ENCODE measurements at regions not wholly inside any gene's neighbourhood (a gene's known extent, or its start where the extent isn't known, plus 50 kb on each side); places are given as distances from the start of the nearest gene placed in this dataset.

DNA sequence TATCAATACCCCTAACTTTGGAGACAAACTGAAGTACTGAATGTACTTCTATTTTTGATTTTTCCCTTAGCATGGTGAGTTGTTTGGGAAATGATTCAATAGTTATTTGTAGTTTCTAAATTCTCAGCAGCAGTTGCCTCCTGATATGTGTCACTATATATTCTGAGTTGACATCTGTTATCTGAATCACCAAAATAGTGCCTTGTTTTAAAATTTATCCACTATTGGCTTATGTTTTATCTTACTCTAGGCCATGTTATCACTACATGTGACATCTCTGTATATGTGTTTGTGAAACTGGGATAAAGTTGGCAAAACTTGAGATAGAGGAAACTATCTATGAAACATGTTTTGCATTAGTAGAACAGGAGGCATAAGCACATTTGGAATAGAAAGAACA is 317.6 kb downstream of the TLE4 start:
- Mint-ChIP-seq H3K4me3 (no peak overlapping the region), H3K9me3 (no peaks in the 10 kb centered on the region), H3K27me3 (no peaks in the 10 kb centered on the region), H3K36me3 (no peaks in the 10 kb centered on the region), H3K4me1 (peaks cover 12% of the 10 kb centered on the region), H3K27ac (no peak overlapping the region)
- DNase-seq, result no peak
- CTCF ChIA-PET, result no interaction called here

DNA sequence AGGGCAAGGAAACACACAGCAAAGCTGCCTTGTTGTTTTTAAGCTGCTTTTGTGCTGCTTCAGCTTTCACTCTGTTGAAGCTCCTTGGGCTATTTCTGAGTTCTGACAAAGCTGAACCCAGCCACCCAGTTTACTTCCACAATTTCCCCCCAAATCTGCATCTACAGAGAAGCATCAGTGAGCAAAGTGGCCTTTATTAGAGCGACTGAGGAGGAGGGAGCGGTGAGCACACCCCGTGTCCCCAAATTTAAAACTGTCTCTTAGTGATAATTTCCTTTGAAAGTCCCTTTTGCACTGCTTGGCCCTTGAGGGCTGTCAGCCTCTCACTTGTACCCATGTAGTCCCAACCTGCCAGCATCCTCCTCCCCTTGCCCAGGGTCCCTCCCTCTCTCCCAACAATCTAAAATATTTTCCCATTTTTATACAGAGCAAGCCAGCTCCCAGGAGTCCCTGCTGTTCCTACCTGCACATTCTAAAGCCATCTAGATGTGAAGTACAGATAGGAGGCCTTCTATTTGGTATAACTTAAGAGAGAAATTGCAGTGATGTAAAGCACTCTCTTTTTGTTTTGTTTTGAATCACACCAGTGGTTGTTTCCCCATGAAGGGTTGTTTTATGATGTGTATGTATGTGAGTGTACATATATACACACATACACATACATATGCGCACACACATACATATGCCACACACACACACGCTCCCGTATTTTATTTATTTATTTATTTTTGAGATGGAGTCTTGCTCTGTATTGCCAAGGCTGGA is 313.5 kb downstream of the TLE4 start:
- H3K4me3 Mint-ChIP-seq, result no peak overlapping the region
- peaks cover 7% of the 10 kb centered on the region for H3K27me3 Mint-ChIP-seq
- no peaks in the 10 kb centered on the region for H3K9me3 Mint-ChIP-seq
- peaks cover 2% of the 10 kb centered on the region for H3K36me3 Mint-ChIP-seq
- H3K4me1 Mint-ChIP-seq, result peaks cover 47% of the 10 kb centered on the region
- CTCF ChIA-PET, result no interaction called here
- no peak for DNase-seq
- H3K27ac Mint-ChIP-seq, result no peak overlapping the region

DNA sequence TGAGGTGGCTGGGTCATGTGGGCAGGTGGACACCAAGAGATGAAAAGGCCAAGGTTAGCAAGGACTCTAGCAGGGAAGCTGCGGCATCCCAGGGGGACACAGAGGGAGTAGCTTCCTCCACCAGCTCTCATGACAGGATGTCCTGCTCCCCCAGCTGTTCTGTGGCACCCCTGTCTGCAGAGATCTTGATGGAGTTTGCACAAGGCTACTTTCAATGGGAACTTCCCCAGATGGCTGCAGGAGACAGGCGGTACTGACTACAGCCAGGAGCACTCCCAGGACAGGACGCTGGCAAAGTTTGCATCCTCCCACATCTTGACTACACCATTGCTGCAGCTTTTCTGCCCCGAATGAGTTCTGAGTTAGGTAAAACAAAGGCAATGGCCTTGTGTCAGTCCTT is 312.8 kb downstream of the TLE4 start:
- peaks cover 2% of the 10 kb centered on the region for H3K36me3 Mint-ChIP-seq
- H3K27me3 Mint-ChIP-seq, result peaks cover 7% of the 10 kb centered on the region
- peak overlapping the region; percentile 15 for H3K27ac Mint-ChIP-seq
- H3K4me3 Mint-ChIP-seq, result no peak overlapping the region
- CTCF ChIA-PET, result no interaction called here
- no peaks in the 10 kb centered on the region for H3K9me3 Mint-ChIP-seq
- no peak for DNase-seq
- peaks cover 48% of the 10 kb centered on the region for H3K4me1 Mint-ChIP-seq

DNA sequence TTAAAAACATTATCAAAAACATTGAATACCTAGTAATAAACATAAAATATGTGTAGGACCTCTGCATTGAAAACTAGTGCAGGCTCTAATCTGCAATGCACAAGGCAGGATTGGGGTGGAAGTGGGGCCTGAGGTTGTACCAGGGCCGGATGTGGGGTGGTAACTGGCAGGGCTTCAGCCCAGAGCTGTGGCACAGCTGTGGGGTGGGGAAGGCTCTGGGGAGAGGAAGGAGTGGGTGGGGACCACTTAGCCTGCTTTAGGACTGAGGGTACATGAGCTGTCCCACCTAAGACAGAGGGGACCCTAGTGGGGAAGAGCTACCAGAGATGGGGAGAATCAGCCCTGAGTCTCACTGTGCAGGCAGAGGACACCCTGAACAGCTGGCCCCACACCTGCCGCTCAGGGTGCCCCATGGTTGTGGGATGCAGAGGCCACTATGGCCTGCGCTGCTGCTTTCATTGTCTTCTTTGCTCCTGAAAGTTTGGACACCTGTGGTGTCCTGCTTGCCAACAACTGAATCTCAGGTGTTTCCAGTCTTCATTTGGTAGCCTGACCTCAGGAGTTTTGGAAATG is 311.4 kb downstream of the TLE4 start:
- Mint-ChIP-seq H3K4me3 (peak overlapping the region; percentile 37), H3K9me3 (no peaks in the 10 kb centered on the region), H3K27me3 (peaks cover 7% of the 10 kb centered on the region), H3K4me1 (peaks cover 50% of the 10 kb centered on the region), H3K27ac (peak overlapping the region; percentile 58), H3K36me3 (peaks cover 2% of the 10 kb centered on the region)
- peak; percentile 74 for DNase-seq
- CTCF ChIA-PET, result interaction anchor here (0.9 kb wide), 1 partner anchor 316 kb away, joined by 4 read pairs; no protein-coding TSS in a partner anchor

DNA sequence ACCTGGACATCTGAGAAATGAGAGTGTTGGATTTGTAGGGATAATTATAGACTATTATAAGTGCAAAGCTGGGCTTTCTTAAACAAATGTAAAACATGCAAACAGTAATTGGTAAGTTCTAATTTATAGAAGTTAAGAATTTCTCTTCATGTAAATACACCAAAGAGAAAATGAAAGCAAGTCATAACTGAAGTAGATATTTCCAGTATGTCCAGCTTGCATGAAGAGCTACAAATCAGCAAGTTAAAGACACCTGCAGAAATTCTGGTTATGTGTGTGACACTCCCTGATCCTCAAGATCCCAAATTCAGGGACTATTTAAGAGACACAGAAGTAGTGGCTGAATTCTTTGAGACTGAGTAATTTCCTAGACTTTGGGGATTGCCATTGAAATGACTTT is 308.9 kb downstream of the TLE4 start:
- Mint-ChIP-seq H3K27me3 (peaks cover 7% of the 10 kb centered on the region), H3K9me3 (no peaks in the 10 kb centered on the region), H3K36me3 (peaks cover 2% of the 10 kb centered on the region), H3K4me3 (no peak overlapping the region), H3K27ac (no peak overlapping the region), H3K4me1 (peaks cover 52% of the 10 kb centered on the region)
- DNase-seq, result no peak
- CTCF ChIA-PET, result no interaction called here

DNA sequence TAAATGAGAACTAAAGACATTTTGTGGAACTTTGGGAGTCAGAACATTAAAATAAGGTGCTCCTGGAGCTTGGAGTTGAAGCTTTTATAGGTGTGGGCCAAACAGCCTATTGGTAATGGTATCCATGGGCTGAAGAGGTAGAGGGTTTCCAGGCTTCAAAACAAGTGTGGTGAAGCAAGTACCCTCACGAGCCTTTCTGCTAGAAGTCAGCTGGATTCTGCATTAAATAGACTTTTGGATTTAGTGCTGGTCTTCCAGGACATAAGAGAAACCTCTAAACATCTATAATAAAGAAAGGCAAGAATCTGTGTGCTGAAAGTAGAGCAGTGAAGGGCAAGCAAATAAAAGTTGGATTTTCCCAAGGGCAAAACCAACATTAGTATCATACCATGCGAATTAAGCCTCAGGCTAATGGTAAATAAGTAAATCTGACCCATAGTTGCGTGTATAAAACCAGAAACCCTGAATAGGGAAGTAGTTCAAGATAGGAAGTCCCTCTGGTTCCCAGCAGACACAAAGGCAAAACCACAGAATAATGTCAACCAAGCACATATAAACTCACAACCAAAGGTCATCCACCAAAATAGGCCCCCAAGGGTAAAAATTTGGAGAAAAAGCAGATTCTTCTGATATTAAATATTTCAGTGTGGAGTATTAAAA is 306.3 kb downstream of the TLE4 start:
- no peak overlapping the region for H3K4me3 Mint-ChIP-seq
- peaks cover under 1% of the 10 kb centered on the region for H3K36me3 Mint-ChIP-seq
- peaks cover 28% of the 10 kb centered on the region for H3K4me1 Mint-ChIP-seq
- DNase-seq, result no peak
- no peak overlapping the region for H3K27ac Mint-ChIP-seq
- no peaks in the 10 kb centered on the region for H3K9me3 Mint-ChIP-seq
- CTCF ChIA-PET, result no interaction called here
- peaks cover 2% of the 10 kb centered on the region for H3K27me3 Mint-ChIP-seq

DNA sequence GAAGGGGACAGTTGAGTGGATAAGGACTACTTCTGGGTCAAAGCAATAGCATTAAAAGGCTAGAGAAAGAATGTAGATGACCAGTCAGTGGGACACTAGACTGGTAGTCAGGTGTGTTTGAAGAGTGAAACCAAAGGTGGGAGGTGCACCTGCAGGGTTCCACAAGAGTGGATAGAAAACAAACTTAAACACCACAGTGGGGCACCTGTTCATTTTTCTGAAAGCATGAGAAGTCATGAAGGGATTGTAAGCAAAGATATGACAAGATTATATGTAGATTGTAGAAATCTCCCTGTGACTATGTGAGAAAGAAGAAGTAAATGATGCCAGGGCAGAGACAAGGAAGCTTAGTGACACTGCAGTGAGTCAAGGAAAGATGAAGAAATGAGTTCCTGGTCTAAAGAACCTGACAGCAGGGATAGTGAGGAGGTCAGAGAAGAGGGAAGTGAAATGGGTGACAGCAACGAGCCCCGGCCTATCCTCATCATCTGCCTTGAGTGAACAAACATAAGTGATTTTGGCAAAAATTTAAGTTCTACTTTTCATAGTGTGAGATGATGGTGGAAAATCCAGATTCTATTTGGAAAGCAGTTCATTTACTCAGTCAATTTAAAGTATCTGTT is 296.9 kb downstream of the TLE4 start:
- Mint-ChIP-seq H3K36me3 (no peaks in the 10 kb centered on the region), H3K27ac (no peak overlapping the region), H3K9me3 (no peaks in the 10 kb centered on the region), H3K4me3 (no peak overlapping the region), H3K27me3 (no peaks in the 10 kb centered on the region), H3K4me1 (no peaks in the 10 kb centered on the region)
- CTCF ChIA-PET, result no interaction called here
- DNase-seq, result no peak

DNA sequence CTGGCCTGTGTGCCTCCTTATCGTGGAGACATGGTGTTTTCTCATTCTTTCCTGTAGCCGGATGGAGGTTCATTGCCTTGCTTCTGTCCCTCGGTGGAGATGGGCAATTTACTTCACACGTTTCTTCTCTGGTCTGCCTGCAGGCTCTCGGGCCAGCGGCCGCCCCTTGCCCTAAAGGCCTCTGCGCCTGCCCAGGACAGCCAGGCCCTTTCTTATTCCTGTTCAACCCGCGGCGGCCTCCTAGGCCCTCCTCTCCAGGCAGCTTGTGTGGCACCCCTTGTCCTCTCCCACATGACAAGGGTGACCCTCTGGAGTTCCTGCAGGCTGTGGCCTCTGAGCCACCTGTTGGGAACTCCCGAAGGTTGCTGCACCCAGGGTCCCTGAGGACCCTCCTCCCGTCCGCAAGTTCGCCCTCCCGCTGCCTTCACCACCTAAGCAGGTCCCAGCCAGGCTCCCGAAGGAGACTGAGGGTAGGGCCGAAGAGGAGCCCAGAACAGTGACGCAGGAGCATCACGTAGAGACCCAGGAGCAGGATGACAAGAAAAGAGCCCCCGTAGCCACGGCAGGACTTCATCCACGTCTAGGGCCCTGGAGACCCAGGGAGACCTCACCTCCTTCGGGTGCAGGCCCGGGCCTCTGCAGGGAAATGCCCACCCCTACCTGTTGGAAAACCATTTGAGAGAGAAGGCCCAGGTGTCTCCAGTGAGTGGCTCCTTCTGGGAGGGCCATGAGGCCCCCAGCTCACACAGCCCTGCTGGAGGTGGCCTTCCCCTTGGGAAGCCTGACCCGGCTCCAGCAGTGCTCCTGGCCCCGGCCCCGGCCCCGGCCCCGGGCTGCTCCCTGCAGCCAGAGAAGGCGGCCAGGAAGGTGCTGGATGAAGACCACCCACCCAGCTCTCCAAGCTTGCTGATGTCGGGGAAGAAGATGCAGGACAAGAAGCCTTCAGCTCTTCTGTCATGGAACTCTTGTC is 291.4 kb downstream of the TLE4 start:
- Mint-ChIP-seq H3K4me1 (peaks cover 3% of the 10 kb centered on the region), H3K4me3 (no peak overlapping the region), H3K36me3 (no peaks in the 10 kb centered on the region), H3K9me3 (peaks cover 15% of the 10 kb centered on the region), H3K27me3 (no peaks in the 10 kb centered on the region), H3K27ac (no peak overlapping the region)
- no peak for DNase-seq
- CTCF ChIA-PET, result no interaction called here

DNA sequence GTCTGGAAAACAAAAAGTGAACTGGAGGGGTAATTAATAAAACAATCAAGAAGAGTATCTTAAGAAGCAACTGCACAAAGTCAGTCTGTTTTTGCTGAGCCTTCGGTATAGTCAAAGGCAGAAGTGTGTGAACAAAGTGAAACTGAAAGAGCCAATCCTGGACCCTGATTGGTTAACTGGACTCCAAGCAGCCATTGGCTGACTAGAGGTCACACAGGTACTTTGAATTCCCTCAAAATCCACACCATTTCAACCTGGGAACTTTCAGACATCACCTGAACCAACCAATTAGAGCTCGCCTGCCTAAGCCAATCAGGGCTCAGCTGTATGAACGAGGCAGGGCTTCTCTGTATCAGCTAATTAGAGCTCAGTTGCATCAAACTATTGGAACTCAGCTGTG is 286.7 kb downstream of the TLE4 start:
- DNase-seq, result no peak
- Mint-ChIP-seq H3K4me1 (peaks cover 3% of the 10 kb centered on the region), H3K9me3 (peaks cover 15% of the 10 kb centered on the region), H3K27me3 (no peaks in the 10 kb centered on the region), H3K4me3 (no peak overlapping the region), H3K36me3 (no peaks in the 10 kb centered on the region), H3K27ac (peak overlapping the region; percentile 55)
- CTCF ChIA-PET, result no interaction called here

DNA sequence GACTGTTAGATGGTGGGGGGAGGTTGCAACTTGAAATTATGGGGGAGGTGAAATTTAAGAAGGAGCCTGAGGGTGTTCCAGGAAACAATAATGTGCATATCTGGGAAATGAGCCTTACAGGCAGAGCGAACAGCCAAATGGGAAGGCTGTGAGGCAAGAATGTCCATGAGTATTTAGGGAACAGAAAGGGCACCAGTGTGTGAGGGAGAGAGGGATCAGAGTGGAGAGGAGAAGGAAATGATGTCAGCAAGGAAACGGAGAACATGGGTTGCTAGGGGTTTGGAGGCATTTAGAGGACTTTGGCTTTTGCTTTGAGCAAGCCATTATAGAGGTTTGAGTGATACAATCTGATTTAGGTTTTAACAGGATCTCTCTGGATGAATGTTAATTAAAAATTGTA is 285.4 kb downstream of the TLE4 start:
- Mint-ChIP-seq H3K27ac (no peak overlapping the region), H3K4me1 (peaks cover 3% of the 10 kb centered on the region), H3K9me3 (peaks cover 10% of the 10 kb centered on the region), H3K27me3 (no peaks in the 10 kb centered on the region), H3K4me3 (no peak overlapping the region), H3K36me3 (no peaks in the 10 kb centered on the region)
- CTCF ChIA-PET, result no interaction called here
- DNase-seq, result no peak

DNA sequence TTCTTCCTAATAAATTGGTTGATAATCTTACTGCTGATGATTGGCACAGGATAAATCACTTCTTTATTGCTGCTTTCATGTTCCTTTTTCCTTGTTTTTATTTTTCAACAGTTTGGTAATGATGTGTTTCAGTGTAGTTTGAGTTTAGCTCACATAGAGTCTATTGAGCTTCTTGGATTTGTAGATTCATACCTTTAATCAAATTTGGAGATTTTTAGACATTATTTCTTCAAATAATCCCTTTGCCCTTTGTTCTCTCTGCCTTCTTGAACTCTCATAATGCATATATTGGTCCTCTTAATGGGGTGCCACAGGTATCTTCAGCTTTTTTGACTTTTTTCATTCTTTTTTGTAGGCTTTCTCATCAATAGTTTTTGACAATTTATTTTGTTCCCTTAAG is 275.3 kb downstream of the TLE4 start:
- CTCF ChIA-PET, result no interaction called here

DNA sequence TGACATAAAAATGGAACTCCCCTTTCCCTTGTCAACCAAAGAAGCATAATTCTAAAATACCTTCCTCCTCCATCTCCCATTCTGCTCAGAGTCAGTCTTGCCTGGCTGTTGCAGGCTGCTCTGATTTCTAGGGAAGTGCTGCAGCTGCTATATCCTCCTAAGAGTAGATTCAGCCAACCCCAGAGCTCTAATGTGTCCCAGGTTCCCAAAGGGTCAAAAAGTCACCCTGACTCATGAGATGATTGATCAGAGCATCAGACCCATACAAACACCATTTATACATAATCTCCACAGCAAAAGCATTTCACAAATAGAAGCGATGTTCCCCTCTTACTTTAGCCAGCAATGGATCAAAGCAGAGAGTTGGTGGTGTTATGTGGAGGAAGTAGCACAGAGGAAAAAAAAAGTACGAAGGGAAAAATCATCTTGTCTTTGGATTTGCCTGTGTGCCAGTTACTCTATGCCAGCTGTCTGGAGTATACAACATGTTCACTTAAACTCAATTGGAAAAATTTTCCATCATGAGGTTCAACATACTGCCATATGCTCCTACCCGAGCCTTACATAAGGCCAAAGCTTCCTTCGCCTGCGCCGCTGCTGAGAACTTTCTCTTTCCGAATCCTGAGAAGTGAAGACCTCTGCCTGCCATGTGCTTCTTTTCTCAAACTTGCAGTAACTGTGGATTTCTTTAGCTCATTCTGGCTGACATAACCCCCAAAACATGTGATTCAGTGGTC is 258.0 kb downstream of the TLE4 start:
- no peak for DNase-seq
- no peaks in the 10 kb centered on the region for H3K9me3 Mint-ChIP-seq
- H3K4me1 Mint-ChIP-seq, result peaks cover 2% of the 10 kb centered on the region
- CTCF ChIA-PET, result no interaction called here
- no peak overlapping the region for H3K4me3 Mint-ChIP-seq
- H3K27ac Mint-ChIP-seq, result no peak overlapping the region
- H3K36me3 Mint-ChIP-seq, result no peaks in the 10 kb centered on the region
- no peaks in the 10 kb centered on the region for H3K27me3 Mint-ChIP-seq

More for the DNA sequence above, 275.3 kb downstream of the TLE4 start:
- Mint-ChIP-seq H3K4me3 (no peak overlapping the region), H3K27me3 (peaks cover 3% of the 10 kb centered on the region), H3K27ac (no peak overlapping the region), H3K4me1 (no peaks in the 10 kb centered on the region), H3K36me3 (no peaks in the 10 kb centered on the region), H3K9me3 (peaks cover 13% of the 10 kb centered on the region)
- DNase-seq, result no peak

DNA sequence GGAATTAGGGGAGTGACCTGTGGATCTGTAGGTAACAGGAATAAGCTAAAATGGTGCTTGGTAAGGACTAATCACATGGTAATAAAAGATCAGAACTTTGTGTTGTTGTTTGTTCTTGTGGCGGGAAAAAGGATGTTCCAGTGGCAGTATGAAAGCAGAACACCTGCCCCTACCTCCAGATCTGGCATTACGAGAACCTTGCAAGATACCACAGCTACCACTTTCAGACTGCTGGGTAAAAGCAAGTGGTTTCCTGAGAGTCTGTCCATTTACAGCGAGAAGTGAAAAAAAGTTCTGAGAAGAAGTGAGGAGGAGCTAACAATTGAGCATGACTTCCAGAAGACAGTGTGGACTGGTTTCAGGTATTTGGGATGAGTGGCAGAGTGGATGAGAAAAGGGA is 252.5 kb downstream of the TLE4 start:
- Mint-ChIP-seq H3K4me3 (no peak overlapping the region), H3K36me3 (peaks cover 3% of the 10 kb centered on the region), H3K27ac (peak overlapping the region; percentile 24), H3K4me1 (peaks cover 29% of the 10 kb centered on the region), H3K27me3 (peaks cover 4% of the 10 kb centered on the region), H3K9me3 (peaks cover 5% of the 10 kb centered on the region)
- CTCF ChIA-PET, result no interaction called here
- DNase-seq, result peak; percentile 22
